GM18907 (cell line): ENCODE measurements at regions not wholly inside any gene's neighbourhood (a gene's known extent, or its start where the extent isn't known, plus 50 kb on each side); places are given as distances from the start of the nearest gene placed in this dataset.

Experiments used
- ATAC-seq: cut with Tn5 transposase; IDR thresholded peaks from one replicate; pipeline ENCODE4 v1.9.1; 2021; ENCODE audit warnings: mild to moderate bottlenecking, moderate library complexity; ENCODE audit not compliant: unreplicated experiment

DNA sequence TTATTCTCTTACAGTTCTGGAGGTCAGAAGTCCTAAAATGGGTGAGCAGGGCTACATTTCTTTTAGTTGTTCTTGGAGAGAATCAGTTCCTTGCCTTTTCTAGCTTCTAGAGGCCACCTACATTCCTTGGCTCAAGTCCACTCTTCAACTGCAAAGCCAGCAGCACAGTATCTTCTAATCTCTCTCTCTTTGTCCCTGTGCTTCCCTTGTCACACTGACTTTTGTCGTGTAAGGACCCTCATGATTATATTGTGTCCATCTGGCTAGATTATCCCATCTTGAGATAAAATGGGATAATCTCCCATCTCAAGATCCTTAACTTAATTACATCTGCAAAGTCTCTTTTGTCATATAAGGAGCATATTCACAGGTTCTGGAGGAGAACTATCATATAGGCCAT is 359.0 kb downstream of the ADRA2A start:
- ATAC-seq, result no peak

DNA sequence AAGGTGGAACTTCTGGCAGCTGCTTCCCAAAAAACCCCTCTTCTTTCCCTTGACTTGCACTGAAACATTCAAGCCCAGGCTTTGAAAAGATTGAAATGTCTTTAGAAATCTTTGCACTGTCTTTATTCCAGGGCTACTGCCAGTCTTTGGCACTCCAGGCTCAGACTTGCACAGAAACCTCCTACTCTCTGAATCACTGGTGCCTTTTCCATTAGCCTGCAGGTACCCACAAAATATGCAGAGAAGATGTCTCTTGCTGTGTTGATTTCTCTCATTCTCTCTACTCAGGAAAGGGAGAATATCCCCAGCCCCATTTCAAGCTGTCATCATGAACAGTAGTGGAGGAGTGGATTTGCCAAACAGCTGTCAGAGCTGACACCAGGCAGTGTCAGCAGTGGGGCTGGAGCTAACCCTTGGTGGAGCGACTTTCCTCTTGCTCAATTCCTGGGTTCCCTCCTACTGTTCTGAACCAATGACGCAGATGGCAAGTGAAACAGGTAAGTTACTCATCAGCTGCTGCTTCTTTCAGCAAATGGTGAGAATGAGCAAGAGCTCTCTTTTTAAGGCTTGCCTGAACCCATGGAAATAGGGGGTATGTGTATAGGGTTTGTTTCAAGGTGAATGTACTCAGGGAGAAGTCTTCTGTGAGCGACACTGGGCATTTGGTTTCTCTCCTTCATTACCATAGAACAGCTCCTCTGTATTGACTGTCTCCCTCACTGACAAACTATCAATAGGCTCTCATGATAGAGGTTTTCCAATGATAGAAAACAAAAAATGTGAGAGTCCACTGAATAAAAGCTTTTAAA is 362.4 kb downstream of the ADRA2A start:
- ATAC-seq, result no peak

DNA sequence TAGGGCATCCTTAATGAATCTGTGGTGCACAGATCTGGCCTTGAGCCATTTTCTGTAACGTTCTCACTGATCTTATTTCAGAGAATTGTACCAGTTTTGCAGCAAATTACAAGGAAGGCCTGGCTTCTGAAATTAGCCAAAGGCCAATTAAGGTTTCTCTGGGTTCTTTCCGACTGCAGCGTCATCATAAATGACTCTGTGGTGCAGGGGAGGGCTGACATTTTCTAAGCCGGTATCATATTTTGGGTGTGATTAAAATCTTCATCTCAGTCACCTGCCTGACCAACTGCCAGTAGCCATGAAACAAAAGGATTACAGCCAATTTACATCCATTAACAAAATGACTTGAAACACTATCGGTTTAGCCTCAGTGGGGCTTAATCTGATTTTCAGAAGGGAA is 363.7 kb downstream of the ADRA2A start:
- ATAC-seq, result no peak

DNA sequence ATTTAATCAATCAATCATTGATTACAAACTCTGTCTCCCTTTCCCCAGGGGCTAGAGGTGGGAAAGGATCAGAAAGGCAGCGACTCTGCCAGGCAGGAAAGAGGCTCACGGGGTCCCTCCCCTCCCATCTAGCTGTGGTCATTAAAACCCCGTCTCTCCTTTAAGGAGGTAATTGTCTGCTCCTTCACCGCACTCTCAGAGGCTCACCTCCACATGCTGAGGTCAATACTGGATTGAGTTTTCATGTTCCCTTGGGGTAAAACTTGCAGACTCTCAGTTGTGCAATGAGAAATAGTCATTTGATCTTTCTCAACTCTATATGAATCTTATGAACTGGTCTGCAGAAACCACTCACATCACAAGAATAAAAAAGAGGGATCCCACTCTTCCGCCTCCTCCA is 368.8 kb downstream of the ADRA2A start:
- no peak for ATAC-seq

DNA sequence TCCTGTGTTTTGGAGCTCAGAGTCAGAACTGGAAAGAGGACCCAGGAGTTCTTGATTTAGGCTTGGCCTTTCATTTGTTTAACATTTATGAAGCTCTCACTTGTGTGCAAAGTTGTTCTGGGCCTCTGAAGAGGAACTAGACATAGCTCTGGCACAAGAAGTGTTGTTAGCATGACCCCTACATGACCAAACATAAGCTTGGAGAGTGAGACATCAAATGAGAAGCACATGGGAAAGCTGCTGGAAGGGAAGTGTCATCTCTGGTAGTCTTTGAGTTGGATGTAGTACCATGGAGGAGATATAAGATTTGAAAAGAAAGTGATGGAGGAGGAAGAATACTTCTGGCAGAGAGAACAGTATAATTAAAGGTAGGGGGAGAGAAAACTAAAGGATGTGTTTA is 370.1 kb downstream of the ADRA2A start:
- no peak for ATAC-seq

DNA sequence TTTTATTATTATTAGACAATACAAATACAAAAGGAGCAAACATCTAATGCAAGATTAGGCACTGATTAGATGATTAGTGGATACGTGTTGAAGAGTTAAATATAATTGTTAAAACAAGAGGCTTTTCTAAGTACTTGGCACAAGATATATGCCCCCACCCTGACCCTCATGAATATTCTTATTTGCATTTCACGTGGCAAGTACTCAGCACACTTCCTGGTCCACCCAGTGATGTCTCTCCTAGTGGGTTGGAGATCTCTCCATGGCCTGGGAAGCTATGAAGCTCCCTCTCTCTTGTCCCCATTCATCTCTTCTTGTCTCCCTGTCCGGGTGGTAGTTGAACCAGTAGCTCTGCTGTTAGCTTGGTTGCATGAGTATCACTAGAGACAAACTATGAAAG is 375.3 kb downstream of the ADRA2A start:
- ATAC-seq, result no peak

- peak; percentile 53 for ATAC-seq
Measured at GRCh38 chr10:111455776-111456426, 379.1 kb downstream of the ADRA2A start.

DNA sequence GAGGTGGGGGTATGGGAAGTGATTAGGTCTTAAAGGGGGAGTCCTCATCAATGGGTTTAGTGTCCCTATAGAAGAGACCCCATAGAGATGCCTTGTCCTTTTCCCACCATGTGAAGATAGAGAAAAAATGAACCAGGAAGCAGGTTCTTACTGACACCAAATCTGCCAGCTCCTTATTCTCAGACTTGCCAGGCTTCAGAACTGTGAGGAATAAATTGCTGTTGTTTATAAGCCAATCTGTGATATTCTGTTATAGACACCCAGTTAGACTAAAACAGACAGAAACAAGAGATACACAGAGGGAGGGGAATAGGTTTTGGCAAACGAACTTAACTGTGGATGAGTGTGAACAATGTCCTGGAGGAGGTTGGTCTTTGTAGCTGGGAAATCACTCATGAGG is 381.4 kb downstream of the ADRA2A start:
- no peak for ATAC-seq

DNA sequence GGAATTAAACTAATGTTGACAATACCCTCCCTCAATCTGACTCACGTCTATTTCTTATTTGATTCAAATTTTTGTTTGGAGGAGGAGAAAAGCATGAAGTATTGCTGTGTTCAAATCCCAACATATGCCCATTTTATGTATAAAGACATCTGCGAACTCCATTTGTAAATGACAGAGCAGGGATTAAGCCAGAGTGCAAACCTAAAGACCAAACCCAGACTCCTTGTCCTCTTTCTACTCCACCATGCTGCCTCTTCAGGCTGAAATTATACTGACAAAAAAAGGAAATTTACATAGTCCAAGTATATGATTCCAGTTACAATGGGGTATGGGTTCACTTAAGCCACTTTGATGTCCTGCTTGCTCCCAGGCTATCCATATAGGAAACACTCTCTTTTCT is 383.1 kb downstream of the ADRA2A start:
- ATAC-seq, result no peak

DNA sequence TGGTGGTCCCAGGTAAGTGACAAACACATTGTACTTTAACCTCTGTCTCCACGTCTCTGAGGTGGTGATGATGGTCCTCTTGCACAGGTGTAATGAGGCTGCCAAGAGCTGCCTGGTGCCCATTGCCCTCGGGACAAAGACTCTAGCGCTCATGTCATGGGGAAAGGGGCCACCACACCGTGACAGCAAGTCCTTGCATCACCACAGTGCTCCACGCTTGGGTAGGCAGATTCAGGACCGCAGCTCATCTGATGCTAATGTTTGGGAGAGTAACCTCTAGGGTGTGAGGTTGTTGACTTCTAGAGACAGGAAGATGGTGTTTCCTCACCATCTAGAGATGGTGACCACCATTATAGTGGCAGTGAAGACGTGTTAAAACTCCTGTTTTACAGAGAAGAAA is 395.6 kb downstream of the ADRA2A start:
- no peak for ATAC-seq

GRCh38 chr10:111473361-111473760 is 396.5 kb downstream of the ADRA2A start:
- no peak for ATAC-seq

GRCh38 chr10:111474786-111475185 is 398.0 kb downstream of the ADRA2A start:
- no peak for ATAC-seq

GRCh38 chr10:111475720-111476119 is 398.9 kb downstream of the ADRA2A start:
- ATAC-seq, result no peak

DNA sequence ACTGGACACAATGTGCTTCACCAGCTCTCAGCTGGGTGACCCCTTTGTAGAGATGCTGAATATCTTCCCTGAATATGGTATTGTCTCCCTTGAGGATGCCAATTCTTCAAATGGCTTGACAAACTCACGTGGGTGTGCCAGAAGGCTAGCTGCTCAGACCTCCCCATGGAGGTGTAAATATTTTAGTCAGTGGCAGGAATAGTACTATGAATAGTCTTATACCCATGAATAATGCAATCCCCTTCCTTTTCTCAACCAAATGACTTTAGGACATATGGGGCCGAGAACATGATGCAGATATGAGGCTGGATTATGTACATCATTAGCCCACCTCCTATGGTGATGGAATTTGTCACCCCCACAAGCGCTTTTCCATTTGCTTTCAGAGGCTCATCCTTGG is 401.8 kb downstream of the ADRA2A start:
- ATAC-seq, result no peak

GRCh38 chr10:111479966-111480365 is 403.1 kb downstream of the ADRA2A start:
- no peak for ATAC-seq

DNA sequence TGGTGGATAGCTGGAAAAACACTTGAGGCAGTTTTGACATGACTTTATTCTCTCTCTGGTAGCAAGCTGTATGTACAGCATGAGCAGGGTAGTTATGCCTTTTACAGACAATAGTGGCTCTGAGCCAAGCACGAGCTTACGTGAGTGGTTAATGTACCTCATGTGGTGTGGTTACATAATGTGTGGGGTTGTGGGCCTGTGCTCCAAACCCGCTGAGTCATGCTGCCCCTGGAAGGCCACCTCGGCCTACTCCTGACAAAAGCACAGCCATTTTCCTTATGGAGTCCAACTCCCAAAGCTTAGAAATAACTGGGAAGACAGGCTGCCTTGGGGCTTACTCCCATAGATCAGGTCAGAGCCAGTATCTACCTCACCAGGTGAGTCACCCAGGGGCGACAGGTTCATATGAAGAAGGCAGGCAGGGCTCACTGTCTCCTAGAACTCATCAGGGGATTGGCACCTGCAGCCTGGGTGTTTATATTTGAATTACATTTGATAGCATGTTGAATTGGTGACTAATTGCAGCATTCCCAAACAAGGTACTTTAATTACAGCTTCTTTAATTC is 404.5 kb downstream of the ADRA2A start:
- no peak for ATAC-seq

DNA sequence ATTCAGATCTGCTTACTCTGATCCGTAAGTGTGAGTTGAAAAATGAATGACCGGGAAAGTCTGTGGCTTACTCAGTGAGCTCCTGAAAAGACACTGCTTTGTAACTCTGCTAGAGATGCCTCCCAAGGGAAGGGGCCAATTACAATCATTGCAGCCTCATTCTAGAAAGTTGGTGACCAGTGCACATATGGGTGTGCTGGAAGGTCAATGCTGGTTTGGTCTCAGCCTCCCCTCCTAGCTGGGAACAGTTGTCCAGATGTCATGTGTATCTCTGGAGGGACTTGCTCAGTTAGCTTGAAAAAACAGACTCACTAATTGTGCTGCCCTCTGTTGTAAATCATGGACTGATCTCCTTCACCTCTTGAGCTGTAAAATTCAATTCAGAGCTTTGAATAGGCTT is 405.0 kb downstream of the ADRA2A start:
- no peak for ATAC-seq

- no peak for ATAC-seq
Measured at GRCh38 chr10:111482621-111483216, 405.9 kb downstream of the ADRA2A start.

GRCh38 chr10:111485767-111486166 is 408.9 kb downstream of the ADRA2A start:
- ATAC-seq, result no peak

- no peak for ATAC-seq
Measured at GRCh38 chr10:111486346-111486745, 409.5 kb downstream of the ADRA2A start.

DNA sequence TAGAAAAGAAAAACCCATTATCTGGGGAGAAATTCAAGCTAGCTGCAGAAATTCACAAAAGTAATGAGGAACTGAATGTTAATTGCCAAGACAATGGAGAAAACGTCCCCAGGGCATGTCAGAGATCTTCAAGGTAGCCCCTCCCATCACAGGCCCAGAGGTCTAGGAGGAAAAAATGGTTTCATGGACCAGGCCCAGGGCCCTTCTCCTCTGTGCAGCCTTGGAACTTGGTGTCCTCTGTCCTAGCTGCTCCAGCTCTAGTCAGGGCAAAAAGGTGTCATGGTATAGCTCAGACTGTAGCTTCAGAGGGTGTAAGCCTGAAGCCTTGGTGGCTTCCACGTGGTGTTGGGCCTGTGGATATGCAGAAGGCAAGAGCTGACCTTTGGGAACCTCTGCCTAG is 411.8 kb downstream of the ADRA2A start:
- no peak for ATAC-seq

DNA sequence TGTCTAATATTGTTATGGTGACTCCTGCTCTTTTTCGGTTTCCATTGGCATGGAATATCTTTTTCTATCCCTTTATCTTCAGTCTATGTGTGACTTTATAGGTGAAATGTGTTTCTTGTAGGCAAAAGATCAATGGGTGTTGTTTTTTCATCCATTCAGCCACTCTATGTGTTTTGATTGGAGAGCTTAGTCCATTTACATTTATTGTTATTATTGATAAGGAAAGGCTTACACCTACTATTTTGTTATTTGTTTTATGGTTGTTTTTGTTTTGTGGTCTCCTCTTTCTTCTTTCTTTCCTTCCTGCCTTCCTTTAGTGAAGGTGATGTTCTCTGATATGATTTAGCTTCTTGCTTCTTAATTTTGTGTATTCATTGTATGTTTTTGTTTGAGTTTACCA is 414.3 kb downstream of the ADRA2A start:
- ATAC-seq, result no peak
